Tongue (tissue), 1 donor: ENCODE measurements at regions not wholly inside any gene's neighbourhood (a gene's known extent, or its start where the extent isn't known, plus 50 kb on each side); places are given as distances from the start of the nearest gene placed in this dataset.
"Not testable (repeated sequence)": the region's sequence is repeated elsewhere in the genome, so short reads cannot be mapped to it uniquely, and the experiment has no call there.

ENCODE experiments used
- DNase-seq: peaks from one replicate; pipeline ENCODE4 v3.0.0-alpha.2; 2015

DNA sequence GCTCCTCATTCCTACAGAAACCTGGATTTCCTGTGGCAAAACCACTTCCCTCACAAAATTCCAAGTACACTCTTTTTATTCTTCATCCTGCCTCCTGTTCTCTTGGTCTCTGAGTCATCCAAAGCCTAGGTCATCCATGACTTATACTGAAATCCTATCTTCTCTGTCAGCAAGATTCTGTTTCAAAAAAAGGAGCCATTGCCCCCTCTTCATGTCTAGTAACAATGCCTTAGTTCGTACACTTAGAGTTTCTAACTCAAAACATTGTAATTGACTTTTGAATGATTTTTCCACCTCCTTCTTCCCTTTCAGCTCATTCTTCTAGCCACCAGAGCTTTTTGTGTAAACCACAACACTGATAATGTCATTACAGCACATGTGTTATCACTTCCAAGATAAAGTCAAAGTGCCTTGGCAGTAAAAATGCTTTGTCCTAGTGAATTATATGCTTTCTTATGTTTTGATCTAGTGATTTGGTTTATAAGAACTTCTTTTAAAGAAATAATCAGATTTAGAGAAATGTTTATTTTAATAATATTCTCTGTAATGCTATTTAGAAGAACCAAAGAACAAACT, 256.5 kb upstream of the NECTIN3 start:
- no peak for DNase-seq

DNA sequence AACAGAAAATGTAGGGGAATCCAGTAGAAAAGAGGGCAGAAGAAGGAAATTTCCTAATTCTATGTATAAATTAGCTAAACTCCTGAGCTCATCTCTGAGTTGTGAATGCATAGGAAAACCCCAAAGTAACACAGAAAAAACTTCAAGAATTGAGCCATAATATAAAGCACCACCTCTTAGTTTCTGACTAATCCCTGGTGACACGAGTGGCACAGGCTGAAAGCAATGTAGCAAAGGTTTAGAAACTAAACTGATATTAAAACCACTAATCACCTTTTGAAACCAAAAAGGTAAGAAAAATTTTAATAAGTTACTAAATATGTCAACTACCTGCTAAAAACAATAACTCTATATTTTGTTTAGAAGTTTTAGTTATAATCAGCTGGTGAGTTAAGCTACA, 255.6 kb upstream of the NECTIN3 start:
- no peak for DNase-seq

DNA sequence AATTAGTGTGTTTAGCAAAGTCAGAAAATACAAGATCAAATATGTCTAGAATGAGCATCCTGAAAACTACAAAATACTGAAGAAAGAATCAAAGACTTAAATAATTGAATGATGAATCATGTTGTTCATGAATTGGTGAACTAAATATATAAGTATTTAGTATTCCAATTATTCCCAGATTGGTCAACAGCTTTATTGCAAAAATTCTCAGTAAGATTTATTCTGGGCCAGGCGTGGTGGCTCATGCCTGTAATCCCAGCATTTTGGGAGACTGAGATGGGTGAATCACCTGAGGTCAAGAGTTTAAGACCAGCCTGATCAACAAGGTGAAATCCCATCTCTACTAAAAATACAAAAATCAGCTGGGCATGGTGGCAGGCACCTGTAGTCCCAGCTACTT, 250.0 kb upstream of the NECTIN3 start:
- no peak for DNase-seq

DNA sequence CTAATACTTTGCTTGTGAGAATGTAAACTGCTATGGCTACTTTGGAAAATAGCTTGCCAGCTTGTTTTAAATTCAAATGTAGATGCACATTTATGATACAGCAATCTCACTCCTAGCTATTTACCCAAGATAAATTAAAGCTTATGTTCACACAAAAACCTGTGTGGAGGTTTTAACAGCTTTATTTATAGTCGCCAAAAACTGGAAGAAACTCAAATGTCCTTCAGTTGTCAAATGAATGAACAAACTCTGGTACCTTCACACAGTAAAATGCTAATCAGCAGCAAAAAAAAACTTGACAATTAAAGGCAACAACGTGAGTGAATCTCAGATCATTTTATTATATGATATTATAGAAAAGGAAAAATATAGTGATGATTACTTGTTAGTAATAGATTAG, 248.6 kb upstream of the NECTIN3 start:
- DNase-seq, result no peak

DNA sequence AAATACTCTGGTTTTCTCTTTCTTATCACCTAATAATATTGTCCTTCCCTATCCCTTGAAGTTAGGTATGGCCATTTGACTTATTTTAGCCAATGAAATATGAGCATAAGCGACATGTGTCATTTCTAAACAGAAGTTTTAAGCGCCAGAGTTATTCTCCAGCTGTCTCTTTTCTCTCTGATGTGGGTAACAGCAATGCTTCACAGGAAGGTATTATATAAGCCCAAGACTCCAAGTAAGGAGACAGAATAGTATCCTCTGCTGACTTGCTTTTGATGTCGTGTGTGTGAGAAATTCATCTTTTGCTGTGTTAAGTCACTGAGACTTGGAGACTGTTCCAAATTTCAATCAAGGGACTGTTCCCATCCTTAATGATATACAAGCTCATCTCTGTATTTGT, 224.6 kb upstream of the NECTIN3 start:
- DNase-seq, result peak; percentile 28

DNA sequence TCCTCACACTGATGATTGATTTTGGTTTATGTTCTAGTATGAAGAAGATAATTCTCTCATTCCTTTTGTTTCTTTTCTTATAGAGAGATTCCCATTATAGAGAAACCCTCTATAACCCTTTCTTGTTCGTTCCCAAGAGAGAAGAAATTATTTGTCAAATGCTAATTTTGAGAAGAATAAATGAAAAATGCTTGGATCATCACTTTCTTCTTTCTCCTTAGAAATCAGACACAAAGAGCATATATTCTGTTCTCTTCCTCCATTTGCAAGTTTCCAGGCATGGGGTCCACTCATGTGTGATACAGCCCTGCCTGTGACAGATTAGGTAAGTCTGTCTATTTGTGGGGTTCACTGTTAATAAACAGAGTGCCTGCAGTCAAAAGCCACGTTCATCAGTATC, 222.6 kb upstream of the NECTIN3 start:
- DNase-seq, result no peak

DNA sequence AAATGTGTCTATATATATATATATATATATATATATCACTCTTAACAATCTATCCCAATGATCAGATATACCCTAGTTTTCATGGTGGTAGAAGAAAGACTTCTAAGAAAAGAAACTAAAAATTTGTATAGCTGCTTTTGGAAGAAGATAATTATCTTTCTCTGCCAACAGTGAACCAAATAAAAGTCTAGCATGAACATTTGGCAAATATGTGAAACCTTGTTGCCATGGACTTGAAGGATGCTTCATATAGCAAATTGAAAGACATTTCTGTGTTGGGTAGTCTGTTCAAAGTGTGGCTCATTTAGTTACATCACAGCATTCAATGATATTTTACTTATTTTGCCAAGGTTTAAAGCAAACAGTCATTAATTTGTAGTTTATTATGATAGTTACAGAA, 219.9 kb upstream of the NECTIN3 start:
- no peak for DNase-seq

DNA sequence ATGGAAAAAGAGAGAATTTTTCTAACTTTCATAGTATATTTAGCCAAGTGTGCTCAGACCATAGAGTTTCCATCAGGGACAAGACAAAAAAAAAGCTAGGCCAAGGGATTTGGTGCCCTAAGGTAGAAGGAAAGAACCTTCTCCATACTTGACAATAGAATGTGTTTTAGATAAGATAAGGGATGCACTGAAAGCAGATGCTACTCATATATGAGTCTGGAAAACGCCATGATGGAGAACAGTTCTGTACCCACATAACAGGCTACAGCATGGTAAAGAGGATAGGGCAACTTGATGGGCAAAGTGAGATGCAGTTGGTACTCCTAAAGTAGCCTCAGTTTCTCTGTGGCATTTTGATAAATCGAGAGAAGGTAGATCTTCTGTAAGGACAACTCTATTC, 216.4 kb upstream of the NECTIN3 start:
- DNase-seq, result no peak

DNA sequence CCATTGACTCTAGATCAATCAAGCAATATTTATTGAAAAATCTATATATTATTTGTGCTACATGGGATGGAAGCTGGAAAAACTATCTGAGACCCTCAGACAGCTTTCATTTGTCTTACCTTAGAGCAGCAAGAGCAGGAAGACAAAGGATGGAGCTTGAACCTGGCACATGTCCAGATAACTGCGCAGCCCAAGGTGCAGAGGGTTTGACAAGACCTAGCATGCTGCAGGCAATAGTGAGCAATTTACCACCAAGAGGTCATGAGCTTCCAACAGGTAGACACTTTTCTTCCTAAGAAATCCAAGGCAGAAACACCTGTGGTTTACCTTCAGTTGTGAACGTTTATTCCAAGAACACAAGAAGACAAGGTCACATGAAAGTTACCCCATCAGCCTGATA, 214.7 kb upstream of the NECTIN3 start:
- no peak for DNase-seq

DNA sequence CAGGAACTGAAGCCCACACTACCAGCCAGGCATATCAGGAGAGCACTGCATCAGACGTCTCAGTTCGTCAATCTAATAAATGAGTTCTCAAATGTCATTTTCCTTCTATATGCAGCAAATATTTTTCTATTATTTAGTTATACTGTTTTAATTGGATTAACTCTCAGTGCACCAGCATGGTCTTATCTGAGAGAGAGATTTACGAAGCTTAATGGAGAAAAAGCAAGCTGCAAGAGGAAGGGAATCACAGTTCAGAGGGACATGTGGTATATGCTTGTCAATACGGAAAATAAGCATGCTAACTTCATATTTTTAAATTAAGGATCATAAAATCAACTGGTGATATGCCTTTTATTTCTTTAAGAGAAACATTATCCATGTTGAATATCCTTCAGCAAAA, 213.1 kb upstream of the NECTIN3 start:
- no peak for DNase-seq

DNA sequence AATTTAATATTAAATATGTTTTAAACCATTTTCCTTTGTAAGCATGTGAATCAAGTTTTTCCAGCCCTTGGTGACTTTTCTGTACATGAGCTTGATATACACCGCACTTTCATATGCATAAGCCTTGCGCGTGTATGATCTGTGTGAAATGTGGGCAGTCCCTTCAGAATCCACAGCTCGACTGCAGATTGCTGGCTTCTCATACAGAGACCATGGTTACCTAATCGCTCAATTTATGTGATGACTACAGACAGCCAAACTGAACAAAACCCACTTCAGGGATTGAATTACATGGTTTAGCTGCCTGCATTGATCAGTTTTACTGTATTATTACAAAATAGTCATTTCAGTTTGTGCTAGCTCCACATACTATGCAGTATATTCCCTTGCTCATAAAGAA, 212.3 kb upstream of the NECTIN3 start:
- DNase-seq, result no peak

DNA sequence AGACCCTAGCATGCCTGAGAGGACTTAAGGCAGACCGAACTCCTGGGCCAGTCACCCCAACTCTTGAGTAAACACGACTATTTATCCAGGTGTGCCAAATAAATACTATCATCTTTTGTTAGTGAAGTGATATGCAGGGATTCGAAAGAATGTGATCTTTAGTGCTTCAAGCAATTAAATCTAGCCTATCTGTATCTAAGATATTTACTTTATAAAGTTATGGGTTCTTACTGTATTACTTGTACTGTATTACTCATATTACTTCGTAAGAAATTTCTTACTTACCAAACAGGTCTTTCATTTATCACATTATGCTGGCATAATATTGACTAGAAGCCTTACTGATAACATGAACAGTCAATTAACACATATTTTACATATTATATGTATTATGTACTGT, 211.6 kb upstream of the NECTIN3 start:
- DNase-seq, result no peak

DNA sequence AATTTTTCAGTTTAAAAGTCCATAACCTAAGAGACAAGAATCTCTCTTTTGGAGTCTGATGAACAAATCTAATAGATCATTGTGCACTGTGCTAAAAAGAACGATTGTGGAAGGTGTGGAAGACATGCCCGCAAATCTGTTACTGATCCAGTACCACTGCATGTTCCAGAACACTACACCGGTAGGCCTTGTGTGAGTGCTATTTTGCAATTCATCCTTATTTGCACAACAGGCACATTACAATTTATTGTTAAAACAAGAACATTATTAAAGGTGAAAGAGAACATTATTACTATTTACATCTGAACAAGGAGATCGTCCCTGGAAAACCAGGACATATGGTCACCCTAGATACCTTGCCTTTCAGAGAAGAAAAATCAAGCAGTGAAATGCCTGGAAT, 205.7 kb upstream of the NECTIN3 start:
- no peak for DNase-seq

DNA sequence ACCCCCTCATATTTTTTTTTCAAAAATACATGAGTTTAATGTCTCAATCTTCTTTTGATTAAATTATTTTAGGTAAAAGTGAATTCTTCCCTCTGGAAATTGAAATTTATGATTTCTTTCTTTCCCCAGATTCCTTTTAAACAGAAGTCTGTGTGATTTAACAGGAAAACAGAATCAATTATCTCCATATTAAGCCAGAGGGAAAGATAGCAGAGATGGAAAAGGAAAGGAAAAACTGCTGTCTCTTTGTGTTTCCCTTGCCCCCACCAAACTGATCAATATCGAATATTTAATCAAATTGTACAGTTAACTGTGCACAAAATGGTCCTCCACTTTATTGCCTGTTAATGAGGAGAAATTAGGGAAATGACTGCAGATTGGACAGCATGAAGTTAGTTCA, 203.5 kb upstream of the NECTIN3 start:
- no peak for DNase-seq

DNA sequence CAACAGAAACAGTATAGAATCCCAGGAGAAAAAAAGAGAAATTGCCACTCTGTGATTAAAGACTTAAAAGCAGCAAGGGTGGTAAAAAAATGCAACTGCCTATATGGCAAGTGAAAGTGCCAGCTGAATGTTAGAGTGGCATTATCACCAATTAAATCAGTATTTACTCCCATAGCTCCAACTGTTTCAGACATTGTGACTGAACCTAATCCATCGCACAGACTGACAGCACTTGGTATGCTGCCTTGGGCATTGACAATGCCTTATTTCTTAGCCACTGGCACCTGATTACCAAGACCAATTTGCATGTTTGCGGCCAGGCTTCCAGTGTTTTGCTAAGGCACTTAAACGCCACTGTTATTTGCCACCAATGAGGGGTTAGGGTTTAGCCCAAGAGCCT, 201.9 kb upstream of the NECTIN3 start:
- no peak for DNase-seq

DNA sequence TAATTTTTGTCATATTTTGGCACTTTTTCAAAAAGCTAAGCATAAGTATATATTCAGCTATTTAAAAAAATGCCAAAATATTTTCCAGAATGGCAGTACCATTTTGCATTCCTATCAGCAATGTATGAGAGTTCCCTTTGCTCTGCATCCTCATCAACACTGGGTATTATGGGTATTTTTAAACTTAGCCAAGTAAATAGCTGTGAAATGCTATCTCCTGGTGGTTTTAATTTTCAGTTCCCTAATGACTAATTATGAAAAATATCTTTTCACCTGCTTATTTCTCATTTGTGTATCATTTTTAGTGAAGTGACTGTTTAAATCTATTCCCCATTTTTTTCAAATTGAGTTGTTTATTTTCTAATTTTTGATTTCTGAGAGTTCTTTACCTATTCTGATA, 199.7 kb upstream of the NECTIN3 start:
- no peak for DNase-seq

DNA sequence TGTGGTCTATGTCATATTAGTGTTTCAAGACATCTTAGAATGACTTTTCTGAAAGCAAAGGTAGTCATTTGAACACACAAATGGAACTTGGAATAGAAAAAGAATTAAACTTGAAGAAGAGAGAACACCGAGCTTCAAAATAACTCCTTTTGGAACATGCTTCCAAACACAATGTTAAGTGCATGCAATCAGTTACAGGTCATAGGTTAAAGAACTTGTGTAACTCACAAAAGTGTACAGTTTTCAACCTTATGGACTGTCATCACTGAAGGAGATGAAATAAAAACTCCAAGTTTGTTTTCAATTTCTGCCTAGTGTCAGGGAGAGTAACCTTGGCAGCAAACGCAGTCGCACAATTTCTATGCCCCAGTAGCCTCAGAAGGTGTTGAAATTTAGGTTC, 192.9 kb upstream of the NECTIN3 start:
- DNase-seq, result no peak

DNA sequence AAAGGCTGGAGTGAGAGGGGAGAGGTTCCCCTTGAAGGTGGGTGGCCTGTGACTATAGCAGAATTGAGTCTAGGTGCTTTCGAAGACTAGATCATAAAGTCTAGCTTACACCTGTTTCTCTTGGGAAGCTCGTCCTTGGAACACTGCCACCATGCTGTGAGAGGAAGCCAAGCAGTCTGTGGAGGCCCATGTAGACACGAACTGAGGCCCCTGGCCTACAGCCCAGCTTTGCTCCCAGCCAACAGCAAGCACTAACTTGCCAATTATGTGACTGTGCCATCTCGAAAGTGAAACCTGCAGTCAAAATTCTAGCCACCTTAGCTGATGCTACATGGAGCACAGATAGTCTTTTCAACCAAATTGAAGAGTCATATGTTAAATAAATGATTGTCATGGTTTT, 190.5 kb upstream of the NECTIN3 start:
- DNase-seq, result peak; percentile 45

DNA sequence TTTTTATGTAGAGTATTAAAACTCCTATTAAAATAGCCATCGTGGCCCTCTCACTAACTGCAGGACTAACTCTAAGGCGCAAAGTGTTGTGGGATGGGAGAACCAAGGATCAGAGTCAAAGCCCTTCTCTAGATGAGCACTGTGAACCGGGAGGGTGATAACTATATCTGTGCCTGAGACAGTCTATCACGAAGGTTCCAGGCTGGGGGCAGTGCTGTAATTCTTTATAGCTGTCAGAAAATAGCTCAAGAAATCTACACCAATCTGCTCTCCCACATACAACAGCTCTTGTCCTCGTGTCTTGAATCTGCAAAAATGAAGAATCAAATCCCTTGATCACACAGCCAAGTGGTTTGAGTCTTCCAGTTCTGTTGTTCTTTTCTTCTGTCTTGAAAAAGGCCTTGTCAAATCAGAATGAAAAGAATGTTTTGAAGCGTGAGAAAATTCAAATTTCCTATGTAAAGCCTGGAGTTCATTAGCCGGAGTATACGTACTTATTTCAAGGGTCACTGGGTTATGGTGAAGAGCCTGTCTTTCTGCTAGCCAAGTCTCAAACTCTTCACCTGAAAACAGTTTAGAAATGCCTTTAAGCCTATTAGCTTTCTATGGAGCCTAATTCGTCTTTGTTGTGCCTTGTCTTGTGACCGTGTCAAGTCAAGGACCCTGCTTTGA, 185.3 kb upstream of the NECTIN3 start:
- DNase-seq, result peak; percentile 11

DNA sequence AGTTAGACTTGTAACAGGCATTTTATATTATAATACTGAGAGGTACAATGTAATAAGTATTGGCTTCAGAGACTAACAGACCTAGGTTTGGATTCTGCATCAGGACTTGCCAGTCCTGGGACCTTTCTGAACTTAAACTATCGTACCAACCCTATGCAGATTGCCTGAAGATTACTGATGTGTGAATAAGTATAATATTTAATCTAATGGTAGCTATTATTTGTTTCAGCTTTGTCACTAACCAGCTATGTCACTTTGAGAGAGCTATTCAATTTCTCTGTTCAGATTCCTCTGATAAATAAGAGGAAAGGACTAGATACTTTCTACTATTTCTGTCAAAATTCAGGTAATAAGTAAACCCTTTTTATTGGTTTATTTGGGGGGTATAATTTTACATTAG, 184.4 kb upstream of the NECTIN3 start:
- DNase-seq, result no peak

DNA sequence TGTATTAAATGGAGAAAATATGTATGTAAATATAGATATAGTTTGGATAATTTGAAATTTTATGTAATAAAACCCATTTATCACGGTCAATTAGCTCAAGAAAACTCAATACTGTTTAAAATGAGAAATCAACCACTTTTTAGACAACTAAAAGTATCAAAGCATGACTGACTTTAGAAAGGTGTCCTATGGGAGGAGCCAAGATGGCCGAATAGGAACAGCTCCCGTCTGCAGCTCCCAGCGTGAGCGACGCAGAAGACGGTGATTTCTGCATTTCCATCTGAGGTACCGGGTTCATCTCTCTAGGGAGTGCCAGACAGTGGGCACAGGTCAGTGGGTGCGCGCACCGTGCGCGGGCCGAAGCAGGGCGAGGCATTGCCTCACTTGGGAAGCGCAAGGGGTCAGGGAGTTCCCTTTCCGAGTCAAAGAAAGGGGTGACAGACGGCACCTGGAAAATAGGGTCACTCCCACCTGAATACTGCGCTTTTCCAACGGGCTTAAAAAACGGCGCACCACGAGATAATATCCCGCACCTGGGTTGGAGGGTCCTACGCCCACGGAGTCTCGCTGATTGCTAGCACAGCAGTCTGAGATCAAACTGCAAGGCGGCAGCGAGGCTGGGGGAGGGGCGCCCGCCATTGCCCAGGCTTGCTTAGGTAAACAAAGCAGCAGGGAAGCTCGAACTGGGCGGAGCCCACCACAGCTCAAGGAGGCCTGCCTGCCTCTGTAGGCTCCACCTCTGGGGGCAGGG, 182.8 kb upstream of the NECTIN3 start:
- not testable (repeated sequence) for DNase-seq

DNA sequence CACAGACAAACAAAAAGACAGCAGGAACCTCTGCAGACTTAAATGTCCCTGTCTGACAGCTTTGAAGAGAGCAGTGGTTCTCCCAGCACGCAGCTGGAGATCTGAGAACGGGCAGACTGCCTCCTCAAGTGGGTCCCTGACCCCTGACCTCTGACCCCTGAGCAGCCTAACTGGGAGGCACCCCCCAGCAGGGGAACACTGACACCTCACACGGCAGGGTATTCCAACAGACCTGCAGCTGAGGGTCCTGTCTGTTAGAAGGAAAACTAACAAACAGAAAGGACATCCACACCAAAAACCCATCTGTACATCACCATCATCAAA, 182.3 kb upstream of the NECTIN3 start:
- DNase-seq, result not testable (repeated sequence)

DNA sequence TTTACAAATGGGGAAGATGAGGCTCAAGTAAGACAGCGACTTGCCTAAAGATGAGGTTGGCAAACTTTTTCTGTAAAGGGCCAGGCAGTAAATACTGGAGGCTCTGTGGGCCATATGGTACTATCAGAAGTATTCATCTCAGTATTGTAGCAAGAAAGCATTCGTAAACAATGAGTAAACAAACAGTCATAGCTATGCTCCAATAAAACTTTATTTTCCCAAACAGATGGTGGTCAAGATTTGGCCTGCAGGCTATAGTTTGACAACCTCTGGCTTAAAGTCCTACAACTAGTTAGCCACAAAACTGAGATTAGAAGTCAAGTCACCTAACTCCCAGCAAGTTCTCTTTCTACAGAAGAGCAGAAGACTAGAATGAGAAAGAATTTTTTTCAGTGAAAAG, 177.0 kb upstream of the NECTIN3 start:
- no peak for DNase-seq

DNA sequence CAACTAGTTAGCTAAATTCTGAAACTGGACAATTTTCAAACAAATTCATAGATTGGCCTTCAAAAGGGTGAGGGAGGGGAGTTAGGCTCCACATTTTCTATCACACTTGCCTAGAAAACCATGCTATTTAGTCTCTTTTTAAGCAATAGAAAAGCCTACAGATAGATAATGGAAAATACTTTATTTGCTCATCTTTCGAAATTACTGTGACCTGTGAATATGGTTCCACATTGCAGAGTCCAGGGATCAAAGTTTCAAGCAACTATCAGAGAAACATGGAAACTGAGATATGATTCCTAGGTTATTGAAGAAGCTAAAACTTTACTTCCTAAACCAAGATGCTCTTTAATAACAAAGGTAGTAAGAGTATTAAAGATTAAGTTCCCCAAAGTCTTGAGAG, 176.6 kb upstream of the NECTIN3 start:
- no peak for DNase-seq
